DOHH2 (cell line): ENCODE measurements at regions not wholly inside any gene's neighbourhood (a gene's known extent, or its start where the extent isn't known, plus 50 kb on each side); places are given as distances from the start of the nearest gene placed in this dataset.

Experiments
- H3F3A ChIP-seq: fragments of 200-600 bp; sonication (generic), shearing (Covaris generic); 2 replicates; pipeline ENCODE4 v1.6.0; 2016; ENCODE audit warnings: antibody characterized with exemption, mild to moderate bottlenecking; ENCODE audit not compliant: control insufficient read depth, insufficient read depth
- H3K27ac ChIP-seq: fragments of 200-600 bp; sonication (generic); 2 replicates; pipeline ENCODE4 v1.5.1; 2014; ENCODE audit warnings: low read depth, mild to moderate bottlenecking, low read length, moderate library complexity
- H3K27me3 ChIP-seq: fragments of 200-600 bp; sonication (generic); 2 replicates; pipeline ENCODE4 v1.6.1; 2014; ENCODE audit warnings: mild to moderate bottlenecking, low read length, mixed read lengths; ENCODE audit not compliant: control insufficient read depth
- H3K36me3 ChIP-seq: fragments of 200-600 bp; sonication (generic); 2 replicates; pipeline ENCODE4 v1.6.1; 2014; ENCODE audit warnings: mild to moderate bottlenecking, low read length, moderate library complexity, mixed read lengths; ENCODE audit not compliant: control insufficient read depth
- H3K4me1 ChIP-seq: fragments of 200-600 bp; sonication (generic); 2 replicates; pipeline ENCODE4 v1.6.1; 2014; ENCODE audit warnings: mild to moderate bottlenecking, low read length, mixed read lengths; ENCODE audit not compliant: control insufficient read depth
- H3K4me2 ChIP-seq: fragments of 200-600 bp; sonication (generic); 2 replicates; pipeline ENCODE4 v1.6.0; 2014; ENCODE audit warnings: mild to moderate bottlenecking, low read length, moderate library complexity
- H3K4me3 ChIP-seq: fragments of 200-600 bp; sonication (generic); 2 replicates; pipeline ENCODE4 v1.5.1; 2014; ENCODE audit warnings: mild to moderate bottlenecking, low read length, mixed read lengths
- H3K79me2 ChIP-seq: fragments of 200-600 bp; sonication (generic); 2 replicates; pipeline ENCODE4 v1.6.1; 2014; ENCODE audit warnings: mild to moderate bottlenecking, low read length, mixed read lengths; ENCODE audit not compliant: control insufficient read depth
- H3K9me2 ChIP-seq: fragments of 200-600 bp; sonication (generic); replicated peaks from 2 replicates; pipeline ENCODE4 v1.6.1; 2014; ENCODE audit warnings: mild to moderate bottlenecking, low read length, mixed read lengths; ENCODE audit not compliant: control insufficient read depth
- H3K9me3 ChIP-seq: fragments of 200-600 bp; sonication (generic); 2 replicates; pipeline ENCODE4 v1.6.1; 2014; ENCODE audit warnings: antibody characterized with exemption, low read length, mixed read lengths; ENCODE audit not compliant: control insufficient read depth, insufficient read depth
- H4K20me1 ChIP-seq: fragments of 200-600 bp; sonication (generic); 2 replicates; pipeline ENCODE4 v1.6.0; 2014; ENCODE audit warnings: low read depth, mild to moderate bottlenecking, antibody characterized with exemption, low read length, moderate library complexity; ENCODE audit not compliant: control insufficient read depth, insufficient read depth
- CTCF ChIP-seq: fragments of 200-600 bp; sonication (generic); IDR thresholded peaks from one replicate; pipeline ENCODE4 v1.5.1; 2014; ENCODE audit warnings: antibody characterized with exemption, mild to moderate bottlenecking, low read depth, low read length; ENCODE audit not compliant: poor library complexity, severe bottlenecking
- EZH2phosphoT487 ChIP-seq: fragments of 200-600 bp; sonication (generic); IDR thresholded peaks from 2 replicates; pipeline ENCODE4 v1.6.1; 2017; ENCODE audit warnings: borderline replicate concordance, mild to moderate bottlenecking, antibody characterized with exemption, low read length, moderate library complexity, mixed read lengths

GRCh38 chr21:32120230-32120629 lies 158.6 kb downstream of the MIS18A start:
- H3K27me3 ChIP-seq, result peaks cover 7% of the 10 kb centered on the region; the same call in 1 of the 2 replicates
- no peaks in the 10 kb centered on the region for H3K4me1 ChIP-seq
- no peak for TF ChIP-seq CTCF
- no peak for TF ChIP-seq EZH2phosphoT487
- no peaks in the 10 kb centered on the region for H3K9me2 ChIP-seq
- H3K79me2 ChIP-seq, result no peaks in the 10 kb centered on the region
- H3F3A ChIP-seq, result no peaks in the 10 kb centered on the region
- H3K9me3 ChIP-seq, result no peaks in the 10 kb centered on the region
- H4K20me1 ChIP-seq, result no peaks in the 10 kb centered on the region
- H3K27ac ChIP-seq, result no peak overlapping the region
- no peak overlapping the region for H3K4me2 ChIP-seq
- no peaks in the 10 kb centered on the region for H3K36me3 ChIP-seq
- no peak overlapping the region for H3K4me3 ChIP-seq

GRCh38 chr21:32119811-32120210 lies 159.0 kb downstream of the MIS18A start:
- Histone ChIP-seq H3K79me2 (no peaks in the 10 kb centered on the region), H3K9me3 (no peaks in the 10 kb centered on the region), H3K4me3 (no peak overlapping the region), H4K20me1 (no peaks in the 10 kb centered on the region), H3K4me1 (no peaks in the 10 kb centered on the region), H3K4me2 (no peak overlapping the region), H3F3A (no peaks in the 10 kb centered on the region), H3K9me2 (no peaks in the 10 kb centered on the region), H3K27me3 (peaks cover 7% of the 10 kb centered on the region; the same call in 1 of the 2 replicates), H3K36me3 (no peaks in the 10 kb centered on the region), H3K27ac (no peak overlapping the region)
- no peak for TF ChIP-seq CTCF
- no peak for TF ChIP-seq EZH2phosphoT487

GRCh38 chr21:32119389-32119788 lies 159.5 kb downstream of the MIS18A start:
- no peak overlapping the region for H3K4me2 ChIP-seq
- no peak overlapping the region for H3K27ac ChIP-seq
- TF ChIP-seq EZH2phosphoT487 (no peak), CTCF (no peak)
- H3K27me3 ChIP-seq, result peaks cover 7% of the 10 kb centered on the region; the same call in 1 of the 2 replicates
- H3K79me2 ChIP-seq, result no peaks in the 10 kb centered on the region
- H3K36me3 ChIP-seq, result no peaks in the 10 kb centered on the region
- no peaks in the 10 kb centered on the region for H4K20me1 ChIP-seq
- no peak overlapping the region for H3K4me3 ChIP-seq
- no peaks in the 10 kb centered on the region for H3K9me2 ChIP-seq
- no peaks in the 10 kb centered on the region for H3F3A ChIP-seq
- no peaks in the 10 kb centered on the region for H3K4me1 ChIP-seq
- H3K9me3 ChIP-seq, result no peaks in the 10 kb centered on the region
